ENCODE measurements at regions not wholly inside any gene's neighbourhood (a gene's known extent, or its start where the extent isn't known, plus 50 kb on each side); places are given as distances from the start of the nearest gene placed in this dataset.

- Histone ChIP-seq H4K20me1 (ENCODE audit: insufficient read depth, low read length) (no peaks in the 10 kb centered on the region), H3K79me2 (ENCODE audit: insufficient read depth, low read length) (no peaks in the 10 kb centered on the region), H3K9me3 (ENCODE audit: low read depth, low read length) (no peaks in the 10 kb centered on the region), H3K27ac (ENCODE audit: low read depth, low read length) (no peak overlapping the region), H3K4me1 (ENCODE audit: insufficient read depth, low read length) (no peaks in the 10 kb centered on the region), H3K27me3 (ENCODE audit: insufficient read depth, low read length) (no peaks in the 10 kb centered on the region), H2AFZ (ENCODE audit: low read length) (no peak overlapping the region), H3K4me3 (ENCODE audit: insufficient read depth, low read length) (no peak overlapping the region), H3K36me3 (ENCODE audit: insufficient read depth, low read length) (no peaks in the 10 kb centered on the region), H3K4me2 (ENCODE audit: insufficient read depth, low read length) (no peak overlapping the region)
- DNase-seq (ENCODE audit: insufficient read length, low spot score, missing footprints) = no peak
- TF ChIP-seq CTCF (IDR thresholded peaks at IDR 0.05; ENCODE audit: extremely low read depth, low read depth, low read length) = no peak
These were observed 1461.2 kb upstream of the CDH8 start for GRCh38 chr16:63497408-63497807.

- TF ChIP-seq CTCF (IDR thresholded peaks at IDR 0.05; ENCODE audit: extremely low read depth, low read depth, low read length) = no peak
- no peaks in the 10 kb centered on the region for H4K20me1 ChIP-seq (ENCODE audit: insufficient read depth, low read length)
- no peaks in the 10 kb centered on the region for H3K4me1 ChIP-seq (ENCODE audit: insufficient read depth, low read length)
- H3K9me3 ChIP-seq (ENCODE audit: low read depth, low read length) = no peaks in the 10 kb centered on the region
- H3K4me2 ChIP-seq (ENCODE audit: insufficient read depth, low read length) = no peak overlapping the region
- no peak for DNase-seq (ENCODE audit: insufficient read length, low spot score, missing footprints)
- no peak overlapping the region for H2AFZ ChIP-seq (ENCODE audit: low read length)
- no peak overlapping the region for H3K4me3 ChIP-seq (ENCODE audit: insufficient read depth, low read length)
- no peak overlapping the region for H3K27ac ChIP-seq (ENCODE audit: low read depth, low read length)
- H3K79me2 ChIP-seq (ENCODE audit: insufficient read depth, low read length) = no peaks in the 10 kb centered on the region
- no peaks in the 10 kb centered on the region for H3K27me3 ChIP-seq (ENCODE audit: insufficient read depth, low read length)
- H3K36me3 ChIP-seq (ENCODE audit: insufficient read depth, low read length) = no peaks in the 10 kb centered on the region
These were observed 1460.0 kb upstream of the CDH8 start for GRCh38 chr16:63496282-63496681.

GRCh38 chr16:63488955-63489354 is 1452.7 kb upstream of the CDH8 start:
- Histone ChIP-seq H3K4me3 (ENCODE audit: insufficient read depth, low read length) (no peak overlapping the region), H3K9me3 (ENCODE audit: low read depth, low read length) (no peaks in the 10 kb centered on the region), H3K79me2 (ENCODE audit: insufficient read depth, low read length) (no peaks in the 10 kb centered on the region), H3K36me3 (ENCODE audit: insufficient read depth, low read length) (no peaks in the 10 kb centered on the region), H4K20me1 (ENCODE audit: insufficient read depth, low read length) (no peaks in the 10 kb centered on the region), H3K4me1 (ENCODE audit: insufficient read depth, low read length) (no peaks in the 10 kb centered on the region), H3K4me2 (ENCODE audit: insufficient read depth, low read length) (no peak overlapping the region), H3K27ac (ENCODE audit: low read depth, low read length) (no peak overlapping the region), H3K27me3 (ENCODE audit: insufficient read depth, low read length) (no peaks in the 10 kb centered on the region), H2AFZ (ENCODE audit: low read length) (no peak overlapping the region)
- no peak for DNase-seq (ENCODE audit: insufficient read length, low spot score, missing footprints)
- no peak for TF ChIP-seq CTCF (IDR thresholded peaks at IDR 0.05; ENCODE audit: extremely low read depth, low read depth, low read length)

GRCh38 chr16:63481060-63481459 is 1444.8 kb upstream of the CDH8 start:
- Histone ChIP-seq H3K27me3 (ENCODE audit: insufficient read depth, low read length) (no peaks in the 10 kb centered on the region), H3K79me2 (ENCODE audit: insufficient read depth, low read length) (no peaks in the 10 kb centered on the region), H4K20me1 (ENCODE audit: insufficient read depth, low read length) (no peaks in the 10 kb centered on the region), H3K4me1 (ENCODE audit: insufficient read depth, low read length) (no peaks in the 10 kb centered on the region), H2AFZ (ENCODE audit: low read length) (no peak overlapping the region), H3K36me3 (ENCODE audit: insufficient read depth, low read length) (no peaks in the 10 kb centered on the region), H3K4me3 (ENCODE audit: insufficient read depth, low read length) (no peak overlapping the region), H3K27ac (ENCODE audit: low read depth, low read length) (no peak overlapping the region), H3K9me3 (ENCODE audit: low read depth, low read length) (no peaks in the 10 kb centered on the region), H3K4me2 (ENCODE audit: insufficient read depth, low read length) (no peak overlapping the region)
- DNase-seq (ENCODE audit: insufficient read length, low spot score, missing footprints) = no peak
- TF ChIP-seq CTCF (IDR thresholded peaks at IDR 0.05; ENCODE audit: extremely low read depth, low read depth, low read length) = no peak

Measured in osteoblast (primary cell).